NCI-H146 treated with DMSO at 0.1 percent for 48 hours (cell line): ENCODE measurements at regions not wholly inside any gene's neighbourhood (a gene's known extent, or its start where the extent isn't known, plus 50 kb on each side); places are given as distances from the start of the nearest gene placed in this dataset.

Experiments
- DNase-seq: peaks from one replicate; lab custom pipeline; 2025; ENCODE audit not compliant: unreplicated experiment; lab: John Stamatoyannopoulos, UW

DNA sequence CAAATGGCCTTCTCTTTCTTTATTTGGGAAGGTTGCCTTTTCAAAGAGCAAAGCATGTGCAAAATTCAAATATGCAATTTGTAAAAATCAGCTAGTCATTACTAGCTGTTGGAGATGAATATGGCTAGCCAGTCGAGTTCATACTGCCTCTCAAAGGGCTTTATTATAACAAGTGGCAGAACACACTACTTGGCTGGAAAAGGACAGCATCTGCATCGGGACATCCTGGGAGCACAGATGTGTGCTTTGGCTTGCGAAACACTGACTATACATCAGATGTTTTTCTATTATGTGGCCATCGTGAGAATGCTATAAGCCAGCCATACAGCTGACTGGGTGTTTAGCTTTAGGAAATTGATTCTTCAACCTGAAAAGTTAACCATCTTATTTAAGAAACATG is 424.2 kb downstream of the KCTD12 start:
- no peak for DNase-seq

DNA sequence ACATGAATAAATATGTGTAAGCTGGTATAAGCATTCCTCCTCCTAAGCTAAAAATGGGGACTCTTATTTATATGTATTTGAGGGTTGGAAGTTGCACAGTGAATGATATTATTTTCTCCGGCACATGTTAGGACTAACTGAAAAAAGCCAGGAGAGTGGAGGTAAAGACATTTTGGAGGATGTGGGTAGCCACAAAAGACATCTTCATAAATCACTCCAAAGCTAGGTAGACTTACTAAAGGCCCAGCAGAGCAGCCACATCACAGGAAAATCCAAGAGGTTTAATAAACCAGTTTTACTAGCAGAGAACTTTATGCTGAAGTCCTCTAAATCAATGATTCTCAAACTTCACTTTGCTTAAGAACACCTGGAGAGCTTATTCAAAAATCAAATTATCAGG is 424.7 kb downstream of the KCTD12 start:
- DNase-seq: no peak

DNA sequence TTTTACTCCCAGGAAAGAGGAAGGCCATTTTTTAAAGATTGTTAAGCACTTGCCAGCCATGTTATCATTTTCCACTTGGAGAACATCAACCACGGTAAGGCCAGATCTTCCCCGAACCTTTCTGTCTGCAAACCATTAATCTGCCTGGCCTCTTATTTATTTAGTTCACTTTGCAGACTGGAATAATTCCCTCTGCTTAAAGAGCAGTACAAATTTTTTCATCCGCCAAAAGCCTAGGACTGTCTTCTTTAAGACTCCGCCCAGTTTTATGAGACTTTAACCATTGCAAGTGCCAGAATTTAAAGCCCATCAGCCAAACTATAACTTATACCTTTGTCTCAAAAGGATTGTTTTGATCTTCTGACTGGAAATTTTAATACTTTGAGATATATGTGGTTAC is 426.3 kb downstream of the KCTD12 start:
- no peak for DNase-seq

DNA sequence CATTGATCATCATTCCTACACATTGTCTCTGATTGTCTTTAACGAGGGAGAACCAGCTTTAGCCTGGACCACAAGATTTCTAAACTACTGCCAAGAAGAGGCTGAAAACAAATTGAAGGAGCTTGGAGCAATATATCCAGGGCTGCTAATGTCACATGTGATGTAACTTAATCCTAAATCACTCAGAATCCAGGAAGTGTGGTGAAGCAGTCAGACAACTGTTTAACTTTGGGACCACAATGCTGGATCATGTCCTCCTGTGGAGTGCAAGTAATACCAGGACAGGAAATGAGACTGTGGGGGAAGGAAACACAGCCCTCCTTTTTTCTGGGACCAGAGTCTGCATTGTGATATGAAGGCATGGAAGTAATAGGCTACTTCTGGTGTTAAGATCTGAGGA is 430.2 kb downstream of the KCTD12 start:
- DNase-seq: no peak

DNA sequence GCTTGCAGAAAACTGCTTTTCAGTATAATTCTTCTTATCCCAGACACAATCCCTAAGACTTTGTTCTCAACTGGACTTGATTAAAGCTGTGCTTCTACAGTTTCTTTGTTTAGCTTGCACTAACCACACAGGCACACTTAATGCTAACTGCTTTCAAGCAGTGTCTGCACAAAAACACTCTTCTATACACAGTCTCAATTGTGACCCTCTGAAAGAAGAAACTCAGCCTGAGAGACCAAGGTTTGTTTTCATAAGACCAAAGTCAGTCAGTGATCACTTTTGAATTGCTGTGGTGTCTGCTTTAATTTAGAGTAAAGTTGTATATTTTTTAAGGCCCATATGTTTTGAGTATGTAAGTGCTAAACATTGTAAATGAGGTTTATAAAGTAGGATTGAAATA is 431.2 kb downstream of the KCTD12 start:
- DNase-seq: no peak

DNA sequence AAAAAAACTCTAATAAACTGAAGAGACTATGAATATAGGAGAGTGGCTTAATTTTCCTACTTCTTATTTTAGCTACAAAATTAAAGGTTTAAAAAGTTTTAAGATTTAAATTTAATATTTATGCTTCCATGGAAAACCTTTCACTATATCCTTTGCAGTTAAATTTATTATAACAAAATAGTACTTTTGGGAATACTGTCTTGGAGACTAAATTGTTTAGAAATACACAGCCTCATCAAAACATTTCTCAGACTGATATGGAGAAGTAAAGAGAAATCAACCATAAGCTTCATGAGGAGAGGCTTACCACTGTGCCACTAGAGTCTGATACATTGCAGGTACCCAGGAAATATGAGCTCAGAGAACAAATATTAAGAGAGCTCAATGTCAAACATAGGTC is 436.5 kb downstream of the KCTD12 start:
- DNase-seq: no peak

DNA sequence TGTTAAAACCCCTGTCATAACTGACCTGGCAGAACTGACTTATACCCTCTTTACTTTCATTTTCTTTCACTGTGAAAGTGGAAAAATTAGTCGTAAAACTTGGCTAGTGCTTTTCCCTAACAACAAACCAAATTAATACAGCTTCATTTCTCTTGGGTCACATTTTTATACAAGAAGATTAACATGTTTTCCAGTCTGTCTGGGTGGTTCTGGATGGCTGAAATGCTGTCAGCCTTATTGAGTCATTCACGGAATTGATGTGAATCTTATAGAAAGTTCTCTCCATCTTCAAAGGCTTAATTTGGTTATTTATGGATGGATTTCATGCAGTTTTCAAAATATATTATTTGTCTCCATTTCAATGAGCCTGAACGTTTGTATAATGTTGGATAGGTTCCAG is 440.0 kb downstream of the KCTD12 start:
- DNase-seq: no peak

DNA sequence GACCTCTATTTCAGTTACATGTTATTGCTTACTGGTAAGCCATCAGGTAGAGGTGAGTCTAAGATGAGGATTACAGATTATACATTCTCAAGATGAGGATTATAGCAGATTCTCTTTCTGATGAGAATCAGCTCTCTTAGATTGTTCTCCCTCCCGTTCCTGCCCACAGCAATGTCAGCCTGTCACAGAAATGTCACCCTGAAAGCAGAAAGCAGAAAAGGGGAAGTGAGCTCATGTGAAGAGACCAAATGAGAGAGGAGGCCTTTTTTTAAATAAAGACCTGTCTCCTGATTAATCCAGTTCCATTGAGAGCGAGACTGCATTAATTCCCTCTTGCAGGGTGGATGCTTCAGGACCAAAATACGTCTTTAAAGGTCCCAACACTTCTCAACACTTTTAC is 445.6 kb downstream of the KCTD12 start:
- no peak for DNase-seq

DNA sequence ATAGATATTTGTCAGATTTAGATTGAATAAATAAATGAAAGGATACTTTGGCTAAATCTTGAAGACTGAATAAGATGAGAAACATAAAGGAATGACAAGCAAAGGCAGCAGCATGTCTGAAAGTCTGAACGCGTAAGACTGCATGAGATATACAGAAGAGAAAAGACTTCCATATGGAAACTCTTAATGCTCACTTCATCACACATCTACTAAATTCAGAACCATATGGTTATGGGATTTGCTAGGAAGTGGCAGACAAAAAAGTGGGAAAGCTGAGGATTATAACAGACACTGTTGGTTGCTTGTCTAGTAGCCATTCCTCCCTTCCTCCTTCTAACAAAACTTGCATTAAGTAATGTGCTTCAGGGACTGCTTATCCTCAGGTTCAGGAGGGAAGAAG is 446.7 kb downstream of the KCTD12 start:
- no peak for DNase-seq

DNA sequence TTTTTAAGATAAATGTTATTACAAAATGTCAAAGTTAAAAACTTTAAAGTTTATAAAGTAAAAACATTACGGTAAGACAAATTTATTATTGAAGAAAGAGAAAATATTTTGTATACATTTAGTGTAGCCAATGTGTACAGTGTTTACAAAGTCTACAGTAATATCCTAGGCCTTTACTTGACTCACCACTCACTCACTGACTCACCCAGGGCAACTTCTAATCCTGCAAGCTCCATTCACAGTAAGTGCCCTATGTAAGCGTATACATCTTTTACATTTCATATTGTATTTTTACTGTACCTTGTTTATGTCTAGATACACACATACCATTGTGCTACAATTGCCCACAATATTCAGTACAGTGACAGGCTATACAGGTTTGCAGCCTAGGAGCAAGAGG is 448.2 kb downstream of the KCTD12 start:
- DNase-seq: no peak

DNA sequence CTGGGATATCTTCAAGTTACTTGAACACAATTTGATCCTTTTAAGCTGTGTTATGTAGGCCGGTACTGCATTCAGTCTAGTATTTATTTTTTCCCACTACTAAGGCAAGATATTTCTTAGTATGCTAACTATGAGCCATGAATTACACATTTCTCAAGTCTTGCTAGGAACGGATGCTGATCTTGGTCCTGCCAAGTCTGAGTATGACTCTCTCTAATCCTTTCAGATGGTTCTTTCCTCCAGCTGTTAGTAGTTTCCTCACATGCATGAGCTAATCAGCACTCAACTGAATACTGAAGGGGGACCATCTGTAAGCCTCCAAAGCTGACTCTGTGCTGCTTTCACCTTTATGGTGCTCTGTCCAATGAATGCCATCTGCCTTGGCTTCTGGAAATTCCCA is 460.3 kb downstream of the KCTD12 start:
- no peak for DNase-seq

DNA sequence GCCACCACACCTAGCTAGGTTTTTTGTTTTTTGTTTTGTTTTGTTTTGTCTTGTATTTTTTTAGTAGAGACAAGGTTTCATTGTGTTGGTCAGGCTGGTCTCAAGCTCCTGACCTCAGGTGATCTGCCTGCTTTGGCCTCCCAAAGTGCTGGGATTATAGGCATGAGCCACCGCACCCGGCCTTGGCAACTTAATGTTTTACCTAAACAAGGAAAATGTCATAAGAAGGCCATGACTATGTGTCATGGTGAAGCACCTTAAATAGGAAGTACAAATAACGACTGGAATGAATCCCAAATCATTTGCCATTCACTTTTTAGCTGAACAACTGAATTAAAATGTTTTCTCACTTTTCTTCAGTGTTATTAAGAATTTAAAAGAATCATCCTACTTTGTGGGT is 465.2 kb downstream of the KCTD12 start:
- no peak for DNase-seq

DNA sequence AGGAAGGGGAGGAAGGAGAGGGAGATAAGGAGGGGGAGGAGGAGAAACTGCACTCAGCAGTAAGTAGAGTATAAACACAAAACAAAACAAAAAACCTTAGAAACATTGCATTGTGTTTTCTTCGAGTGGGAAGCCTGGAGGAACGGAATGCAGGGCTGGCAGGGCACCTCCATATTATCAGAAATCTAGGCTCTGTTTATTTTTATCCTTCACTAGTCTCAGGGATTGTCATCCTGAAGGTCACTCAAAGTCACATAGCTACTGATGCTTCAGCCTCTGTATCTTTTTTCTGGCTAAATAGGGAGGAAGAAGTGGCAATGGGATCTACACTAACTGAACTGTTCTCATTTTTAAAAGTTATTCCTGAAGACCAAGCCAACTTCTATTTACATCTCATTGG is 467.8 kb downstream of the KCTD12 start:
- DNase-seq: no peak

DNA sequence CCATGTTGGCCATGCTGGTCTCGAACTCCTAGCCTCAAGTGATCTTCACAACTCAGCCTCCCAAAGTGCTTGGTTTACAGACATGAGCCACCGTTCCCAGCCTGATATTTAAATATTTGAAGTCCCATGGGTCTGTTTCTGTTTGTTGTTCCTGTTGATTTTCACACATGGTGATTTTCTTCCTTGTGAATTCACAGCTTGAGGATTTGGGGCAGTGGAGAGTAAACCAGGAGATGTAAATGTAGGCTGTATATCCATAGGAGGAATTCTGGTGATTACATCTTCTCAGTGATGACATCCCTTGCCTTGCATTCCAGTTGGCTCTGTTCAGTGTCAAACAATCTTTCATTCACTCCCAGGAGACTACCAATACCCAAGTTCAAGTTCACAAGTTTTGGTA is 471.9 kb downstream of the KCTD12 start:
- DNase-seq: no peak

DNA sequence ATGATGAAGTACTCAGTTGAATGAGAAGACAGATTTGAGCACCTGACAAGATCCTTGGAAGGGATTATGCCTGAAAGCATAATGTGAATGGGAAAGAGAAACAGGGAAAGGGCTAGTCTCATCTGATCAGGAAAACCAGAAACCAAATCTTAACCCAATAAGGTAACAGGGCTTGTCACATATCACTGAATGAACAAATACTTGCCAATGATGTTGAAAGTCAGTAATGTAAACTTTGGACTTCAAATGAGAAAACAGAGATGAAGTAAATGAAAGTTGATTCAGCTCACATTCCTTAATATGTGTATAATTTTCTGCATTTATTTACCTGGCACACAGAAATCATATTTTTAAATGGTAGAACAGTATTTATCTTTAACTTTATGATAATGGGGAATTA is 480.0 kb downstream of the KCTD12 start:
- no peak for DNase-seq

DNA sequence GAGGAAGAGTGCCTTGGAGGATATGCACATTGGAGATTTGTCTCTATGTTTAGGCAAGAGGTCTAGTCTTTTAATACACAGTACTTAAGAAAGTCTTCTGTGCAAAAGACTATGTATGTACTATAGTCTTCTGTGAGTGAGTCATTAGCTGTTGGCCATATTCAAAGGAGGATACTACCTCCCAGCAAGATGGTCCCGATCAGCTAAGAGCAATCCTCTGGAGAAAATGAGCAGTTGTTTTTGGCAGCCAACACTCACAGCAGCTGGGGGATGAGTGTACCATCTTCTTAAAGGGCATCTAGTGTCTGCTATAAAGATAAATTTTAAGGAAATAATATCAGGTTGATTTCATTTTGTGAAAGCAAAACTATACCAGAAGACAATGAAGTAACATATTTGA is 487.8 kb downstream of the KCTD12 start:
- no peak for DNase-seq

DNA sequence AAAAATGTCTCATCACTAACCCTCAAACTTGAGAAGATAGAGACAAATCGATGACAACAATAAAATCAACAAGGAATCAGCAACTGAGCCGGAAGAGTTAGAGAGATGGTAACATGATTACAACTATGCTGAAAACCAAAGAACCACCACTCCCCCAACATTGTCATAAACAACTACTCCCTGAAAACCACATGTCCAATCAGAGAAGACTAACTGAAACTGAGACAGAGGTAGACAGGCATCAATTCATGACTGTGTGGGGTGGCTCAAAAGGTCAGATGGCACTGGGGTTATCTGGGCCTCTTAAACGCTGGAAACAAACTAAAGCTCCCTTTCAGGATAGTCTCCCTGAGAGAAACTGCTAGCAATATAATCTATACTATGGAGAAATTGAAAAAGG is 488.8 kb downstream of the KCTD12 start:
- DNase-seq: no peak

DNA sequence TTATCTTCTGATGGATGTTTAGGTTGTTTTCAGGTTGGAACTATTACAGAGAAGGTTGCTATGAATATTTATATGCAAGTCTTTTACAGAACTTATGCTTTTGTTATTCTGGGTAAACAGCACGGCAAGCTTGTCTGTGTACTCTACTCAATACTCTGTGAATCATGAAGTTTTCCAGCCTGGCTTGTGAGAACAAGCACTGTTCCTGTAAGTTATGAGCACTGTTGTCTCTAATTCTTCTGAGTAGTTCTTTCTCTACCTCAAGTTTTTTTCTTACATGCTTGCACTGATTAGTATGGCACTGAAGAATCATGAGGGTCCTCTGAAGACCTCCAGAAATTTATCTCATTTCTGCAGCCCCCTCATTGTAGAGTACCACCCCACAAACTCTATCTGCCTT is 496.9 kb downstream of the KCTD12 start:
- DNase-seq: no peak

DNA sequence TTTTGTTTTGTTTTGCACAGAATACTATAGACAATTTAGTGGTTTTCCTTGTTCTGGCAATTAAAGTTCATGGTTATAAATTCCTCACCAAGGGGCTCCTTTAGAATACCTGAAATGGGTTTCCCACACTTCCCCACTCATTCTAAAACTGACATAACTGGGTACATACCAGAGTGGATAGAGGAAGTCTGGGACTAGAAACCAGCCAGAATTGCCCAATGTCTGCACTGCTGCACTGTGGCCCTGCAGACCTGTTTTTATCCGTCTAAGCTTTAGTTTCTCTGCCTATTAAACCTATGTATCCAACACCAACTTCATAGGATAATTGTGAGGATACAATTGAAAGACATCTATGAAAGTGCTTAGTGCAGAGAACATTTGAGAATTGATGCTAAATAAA is 498.6 kb downstream of the KCTD12 start:
- DNase-seq: no peak

DNA sequence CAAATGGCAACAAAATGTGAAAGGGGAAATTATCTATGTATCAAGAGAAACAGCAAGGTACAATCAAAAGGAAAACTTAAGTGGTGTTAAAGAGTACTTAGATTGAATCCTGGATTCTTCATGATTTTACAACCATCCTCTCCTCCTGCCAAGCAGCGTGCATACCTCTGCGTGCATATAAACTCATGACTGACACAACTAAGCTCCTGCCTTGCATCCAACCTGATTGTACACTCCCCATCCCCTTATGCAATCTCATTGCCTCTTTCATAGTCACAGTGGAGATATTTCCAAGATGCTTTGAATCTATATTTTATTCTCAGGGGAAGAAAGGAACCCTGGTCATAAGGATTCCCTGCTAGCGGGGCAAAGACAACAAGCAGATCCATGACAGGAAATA is 499.9 kb downstream of the KCTD12 start:
- DNase-seq: no peak

DNA sequence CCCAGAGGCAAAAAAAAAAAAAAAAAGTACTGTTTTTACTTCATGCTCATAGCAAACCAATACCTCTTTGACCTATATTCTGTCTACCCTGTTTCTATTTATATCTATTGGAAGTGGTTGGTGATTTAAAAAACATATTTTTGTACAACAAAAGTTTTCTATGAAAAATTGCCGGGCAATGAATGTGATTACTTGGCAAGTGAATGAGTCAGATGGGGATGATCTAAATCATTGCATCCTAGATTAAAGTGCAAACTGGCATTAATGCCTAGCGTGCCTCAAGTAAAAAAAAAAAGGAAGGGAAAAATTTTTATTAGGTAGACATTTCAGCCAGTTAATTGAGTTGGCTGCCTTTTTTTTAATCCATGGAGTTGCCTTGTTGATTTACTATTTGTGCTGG is 500.6 kb downstream of the KCTD12 start:
- DNase-seq: no peak

DNA sequence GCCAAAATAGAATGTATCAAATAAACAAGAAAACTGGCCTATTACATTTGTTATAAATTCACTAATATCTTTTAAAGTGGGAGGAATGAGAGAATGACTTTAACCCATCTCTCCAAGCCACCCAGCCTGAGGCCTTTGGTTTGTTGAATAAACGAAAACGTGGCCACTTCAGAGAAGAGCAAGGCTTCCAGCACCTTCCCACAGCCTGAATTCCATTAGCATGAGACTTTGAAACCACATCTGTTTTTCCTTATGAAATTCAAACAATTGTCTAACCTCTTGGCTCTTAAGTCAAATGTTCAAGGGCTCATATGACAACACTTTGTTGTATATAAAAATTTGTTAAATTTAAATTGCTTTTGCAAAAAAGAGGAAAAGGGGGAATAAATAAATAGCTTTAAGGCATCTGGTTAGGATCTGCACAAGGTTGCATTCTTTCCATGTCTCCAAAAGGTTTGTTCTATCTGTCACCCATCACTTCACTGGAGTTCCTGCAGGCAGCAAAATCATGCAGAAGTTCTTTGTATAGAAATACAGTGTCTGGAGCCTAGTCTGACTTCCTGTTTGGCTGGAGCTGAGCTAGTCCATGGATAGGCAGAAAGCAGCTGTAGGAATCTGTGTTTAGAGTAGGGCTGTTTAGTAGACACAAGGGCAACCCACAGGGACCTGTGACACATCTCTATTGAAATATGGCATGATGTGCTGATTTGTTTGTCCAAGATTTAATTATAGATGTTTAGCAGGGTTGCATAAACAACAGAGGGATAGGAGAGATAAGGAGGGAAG is 502.3 kb downstream of the KCTD12 start:
- no peak for DNase-seq

DNA sequence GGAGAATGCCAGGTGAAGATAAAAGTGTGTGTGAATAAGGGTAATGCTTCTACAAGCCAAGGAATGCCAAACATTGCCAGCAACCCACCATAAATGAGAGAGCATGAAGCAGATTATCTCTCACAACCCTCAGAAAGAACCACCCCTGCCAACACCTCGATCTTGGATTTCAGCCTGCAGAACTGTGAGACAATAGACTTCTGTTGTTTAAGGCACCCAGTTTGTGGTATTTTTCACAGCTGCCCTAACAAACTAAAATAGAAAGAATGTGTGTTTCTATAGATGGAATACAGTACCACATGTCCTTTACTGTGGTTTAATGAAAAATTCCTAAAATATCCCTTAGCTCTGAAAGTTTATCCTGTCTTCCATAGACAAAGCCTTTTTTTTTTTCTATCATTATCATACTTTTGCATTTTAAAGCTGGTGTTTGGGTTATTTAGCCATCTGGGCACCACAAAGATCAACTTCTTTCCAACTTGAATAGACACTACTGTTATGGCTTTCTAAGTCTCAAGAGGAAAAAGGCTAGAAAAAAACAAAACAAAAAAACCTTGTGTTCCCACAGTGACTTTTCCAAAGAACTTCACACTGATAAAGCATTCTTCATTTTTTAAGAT is 505.6 kb downstream of the KCTD12 start:
- no peak for DNase-seq
